IPS-18c (cell line): ENCODE measurements at regions not wholly inside any gene's neighbourhood (a gene's known extent, or its start where the extent isn't known, plus 50 kb on each side); places are given as distances from the start of the nearest gene placed in this dataset.
"Not testable (repeated sequence)": the region's sequence is repeated elsewhere in the genome, so short reads cannot be mapped to it uniquely, and the experiment has no call there.

Experiments
- H3K4me3 ChIP-seq: 2 replicates; pipeline ENCODE4 v1.7.0; 2013; ENCODE audit warnings: low read depth, mild to moderate bottlenecking, low read length, moderate library complexity; ENCODE audit not compliant: insufficient read depth
- H3K9me3 ChIP-seq: one replicate; pipeline ENCODE4 v1.6.1; 2013; ENCODE audit warnings: mild to moderate bottlenecking, low read length, moderate library complexity; ENCODE audit not compliant: control insufficient read depth, insufficient read depth

- H3K4me3 ChIP-seq: no peak overlapping the region
- H3K9me3 ChIP-seq: no peaks in the 10 kb centered on the region
Observed at GRCh38 chr3:130800829-130801228, 54.2 kb upstream of the PIK3R4 start.

GRCh38 chr3:130801473-130801872 is 54.8 kb upstream of the PIK3R4 start:
- H3K9me3 ChIP-seq: no peaks in the 10 kb centered on the region
- H3K4me3 ChIP-seq: no peak overlapping the region

DNA sequence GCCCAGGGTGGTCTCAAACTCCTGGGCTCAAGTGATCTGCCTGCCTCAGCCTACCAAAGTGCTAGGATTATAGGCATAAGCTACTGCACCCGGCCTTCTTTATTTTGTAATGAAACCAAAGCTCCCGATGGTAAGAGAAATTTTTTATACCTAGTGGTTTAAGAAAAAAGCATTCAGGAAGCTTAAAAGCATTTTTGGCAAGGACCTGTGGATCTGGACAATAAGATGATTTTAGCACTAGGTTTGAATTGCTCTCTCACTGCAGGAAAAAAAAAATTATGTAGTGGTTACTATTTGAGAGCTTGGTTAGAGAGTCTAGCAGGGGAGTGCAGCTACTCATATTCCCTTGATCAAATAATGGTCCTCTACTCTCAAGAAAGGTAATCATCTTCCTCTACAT is 64.9 kb upstream of the PIK3R4 start:
- no peak overlapping the region for H3K4me3 ChIP-seq
- H3K9me3 ChIP-seq: peaks cover 2% of the 10 kb centered on the region

DNA sequence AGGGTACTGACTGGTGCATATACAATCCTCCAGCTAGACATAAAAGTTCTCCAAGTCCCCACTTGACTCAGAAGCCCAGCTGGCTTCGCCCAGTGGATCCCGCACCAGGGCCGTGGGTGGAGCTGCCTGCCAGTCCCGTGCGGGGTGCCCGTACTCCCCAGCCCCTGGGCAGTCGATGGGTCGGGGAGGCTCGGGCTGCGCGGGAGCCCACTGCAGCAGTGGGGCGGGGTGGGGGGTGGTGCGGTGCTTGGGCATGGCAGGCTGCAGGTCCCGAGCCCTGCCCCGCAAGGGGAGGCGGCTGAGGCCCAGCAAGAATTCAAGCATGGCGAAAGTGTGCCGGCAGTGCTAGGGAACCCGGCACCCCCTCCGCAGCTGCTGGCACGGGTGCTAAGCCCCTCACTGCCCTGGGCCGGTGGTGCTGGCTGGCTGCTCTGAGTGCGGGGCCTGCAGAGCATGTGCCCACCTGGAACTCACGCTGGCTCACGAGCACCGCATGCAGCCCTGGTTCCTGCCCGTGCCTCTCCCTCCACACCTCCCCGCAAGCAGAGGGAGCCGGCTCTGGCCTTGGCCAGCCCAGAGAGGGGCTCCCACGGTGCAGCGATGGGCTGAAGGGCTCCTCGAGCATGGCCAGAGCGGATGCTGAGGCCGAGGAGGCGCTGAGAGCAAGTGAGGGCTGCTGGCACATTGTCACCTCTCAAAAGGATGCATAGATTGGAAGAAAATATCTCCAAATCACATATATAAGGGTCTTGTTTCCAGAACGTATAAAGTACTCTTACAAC is 68.3 kb upstream of the PIK3R4 start:
- peaks cover 2% of the 10 kb centered on the region for H3K9me3 ChIP-seq
- no peak overlapping the region for H3K4me3 ChIP-seq

GRCh38 chr3:130816561-130817445 is 70.2 kb upstream of the PIK3R4 start:
- Histone ChIP-seq H3K9me3 (peaks cover 2% of the 10 kb centered on the region), H3K4me3 (no peak overlapping the region)

- H3K9me3 ChIP-seq, H3K4me3 ChIP-seq: not testable (repeated sequence)
Observed at GRCh38 chr3:130818066-130818465, 71.4 kb upstream of the PIK3R4 start.

DNA sequence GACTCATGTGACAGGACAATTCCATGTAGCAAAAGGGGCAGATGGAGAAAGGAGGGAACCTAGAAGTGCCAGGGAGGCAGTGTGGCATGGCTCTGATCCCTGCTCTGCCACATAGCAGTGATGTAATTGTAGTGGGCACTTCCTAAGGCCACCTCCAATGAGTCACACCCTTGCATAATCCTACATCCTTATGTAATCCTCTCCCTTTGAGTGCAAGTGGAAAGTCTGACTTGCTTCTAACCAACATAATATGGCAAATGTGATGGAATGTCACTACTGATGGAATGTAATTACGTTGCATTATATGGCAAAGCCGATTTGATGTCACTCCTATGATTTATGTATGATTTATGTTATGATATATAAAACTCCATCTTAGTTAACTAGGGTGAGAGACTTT is 72.9 kb upstream of the ATP2C1 start:
- H3K4me3 ChIP-seq: no peak overlapping the region
- H3K9me3 ChIP-seq: no peaks in the 10 kb centered on the region

DNA sequence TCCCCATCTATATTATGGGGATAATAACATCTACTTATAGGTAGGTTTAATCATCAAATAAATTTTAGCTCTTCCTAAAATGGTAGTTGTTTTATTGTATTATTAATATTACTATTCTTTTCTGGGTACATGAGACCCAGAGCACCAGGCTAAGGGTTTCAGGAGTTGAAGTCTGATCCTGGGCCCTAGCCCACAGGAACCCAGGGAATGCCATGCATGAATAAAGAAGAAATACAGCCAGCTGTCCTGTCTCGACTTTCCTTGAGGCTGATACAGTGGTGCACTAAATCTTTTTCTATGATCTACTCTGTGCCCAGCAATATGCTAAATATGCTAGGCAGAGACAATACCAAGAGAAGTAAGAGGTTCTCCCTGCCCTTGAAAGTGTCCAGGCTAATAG is 72.1 kb upstream of the ATP2C1 start:
- Histone ChIP-seq H3K9me3 (no peaks in the 10 kb centered on the region), H3K4me3 (no peak overlapping the region)

DNA sequence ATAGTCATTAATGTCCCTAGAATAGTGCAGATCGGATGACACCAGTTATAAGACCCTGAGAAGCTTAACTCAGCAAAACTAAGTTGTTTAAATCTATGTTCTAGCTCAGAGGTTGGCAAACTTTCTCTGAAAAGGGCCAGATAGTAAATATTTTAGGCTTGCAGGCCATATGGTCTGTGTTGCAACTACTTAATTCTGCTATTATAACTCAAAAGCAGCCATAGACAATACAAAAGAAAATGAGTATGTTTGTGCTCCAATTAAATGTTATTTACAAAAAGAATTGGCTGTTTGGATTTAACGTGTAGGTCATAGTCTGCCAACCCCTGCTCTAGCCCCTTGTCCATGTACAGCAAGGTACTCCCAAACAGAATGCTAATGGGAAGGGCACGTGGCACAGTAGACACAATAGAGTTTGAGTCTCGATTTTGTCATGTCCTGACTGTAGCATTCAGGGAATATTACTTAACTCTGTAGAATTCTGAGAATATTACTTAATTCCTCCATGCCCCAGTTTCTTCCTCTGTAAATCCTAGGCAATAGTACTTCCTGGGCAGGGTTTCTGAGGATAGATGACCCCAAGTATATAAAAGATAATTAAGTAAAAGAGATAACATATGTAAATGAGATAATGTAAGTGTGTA is 70.5 kb upstream of the ATP2C1 start:
- Histone ChIP-seq H3K9me3 (no peaks in the 10 kb centered on the region), H3K4me3 (no peak overlapping the region)

GRCh38 chr3:130823996-130824395 is 69.9 kb upstream of the ATP2C1 start:
- no peak overlapping the region for H3K4me3 ChIP-seq
- H3K9me3 ChIP-seq: no peaks in the 10 kb centered on the region

DNA sequence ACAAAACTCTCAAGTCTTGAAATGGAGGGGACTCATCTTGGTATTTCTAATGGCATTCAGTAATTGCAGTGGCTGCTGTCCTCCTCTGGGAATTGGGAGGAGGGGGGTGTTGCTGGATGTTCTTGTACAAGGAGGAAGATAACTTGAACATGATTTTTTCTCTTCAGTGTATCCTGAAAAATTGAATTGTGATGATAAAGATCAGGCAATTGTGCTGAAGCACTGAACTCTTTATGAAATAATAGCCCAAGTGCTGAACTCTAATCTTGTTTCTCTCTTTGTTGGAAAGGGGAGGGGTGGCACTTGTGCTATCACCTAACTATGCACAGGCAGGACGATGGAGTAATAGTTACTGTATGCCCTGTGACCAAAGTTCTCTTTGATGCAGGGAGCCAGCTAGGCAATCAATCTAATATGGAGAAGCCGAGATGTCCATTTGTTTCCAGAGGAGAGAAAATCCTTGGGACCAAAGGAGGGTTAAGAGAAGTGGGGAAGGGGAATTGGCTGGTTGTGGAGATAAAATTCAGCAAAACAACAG is 68.1 kb upstream of the ATP2C1 start:
- no peaks in the 10 kb centered on the region for H3K9me3 ChIP-seq
- H3K4me3 ChIP-seq: no peak overlapping the region

DNA sequence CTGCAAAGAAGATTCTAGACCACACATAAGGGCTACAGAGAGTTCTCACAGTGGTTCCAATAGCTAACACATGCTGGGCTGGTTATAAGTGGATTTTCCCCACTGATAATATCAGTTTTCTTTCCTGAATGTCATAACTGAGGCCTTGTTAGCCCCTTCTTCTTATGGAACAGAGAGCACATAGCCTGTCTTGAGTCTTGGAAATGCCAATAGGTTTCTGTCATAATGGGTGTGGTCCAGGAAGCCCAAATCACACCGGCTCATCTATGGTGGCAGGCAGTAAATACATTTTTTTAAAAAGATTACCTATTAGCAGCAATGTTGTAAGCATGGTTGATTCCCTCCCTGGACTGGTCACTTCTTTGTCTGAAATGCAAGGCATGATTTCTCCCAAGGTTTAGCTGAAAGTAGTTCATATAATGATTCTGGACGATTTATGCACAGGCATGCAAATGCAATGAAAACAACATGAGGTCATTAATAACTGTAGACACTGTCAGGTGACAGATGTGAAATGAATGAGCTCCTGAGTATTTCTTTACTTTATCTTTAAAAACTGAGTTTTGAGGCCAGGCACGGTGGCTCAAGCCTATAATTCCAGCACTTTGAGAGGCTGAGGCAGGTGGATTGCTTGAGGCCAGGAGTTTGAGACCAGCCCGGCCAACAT is 67.2 kb upstream of the ATP2C1 start:
- H3K4me3 ChIP-seq: no peak overlapping the region

GRCh38 chr3:130827486-130827885 is 66.4 kb upstream of the ATP2C1 start:
- H3K4me3 ChIP-seq: no peak overlapping the region

More for the DNA sequence above, 67.2 kb upstream of the ATP2C1 start:
- H3K9me3 ChIP-seq: no peaks in the 10 kb centered on the region

GRCh38 chr3:130828948-130829947 is 64.6 kb upstream of the ATP2C1 start:
- no peaks in the 10 kb centered on the region for H3K9me3 ChIP-seq
- no peak overlapping the region for H3K4me3 ChIP-seq

More at GRCh38 chr3:130827486-130827885, 66.4 kb upstream of the ATP2C1 start:
- H3K9me3 ChIP-seq: no peaks in the 10 kb centered on the region

DNA sequence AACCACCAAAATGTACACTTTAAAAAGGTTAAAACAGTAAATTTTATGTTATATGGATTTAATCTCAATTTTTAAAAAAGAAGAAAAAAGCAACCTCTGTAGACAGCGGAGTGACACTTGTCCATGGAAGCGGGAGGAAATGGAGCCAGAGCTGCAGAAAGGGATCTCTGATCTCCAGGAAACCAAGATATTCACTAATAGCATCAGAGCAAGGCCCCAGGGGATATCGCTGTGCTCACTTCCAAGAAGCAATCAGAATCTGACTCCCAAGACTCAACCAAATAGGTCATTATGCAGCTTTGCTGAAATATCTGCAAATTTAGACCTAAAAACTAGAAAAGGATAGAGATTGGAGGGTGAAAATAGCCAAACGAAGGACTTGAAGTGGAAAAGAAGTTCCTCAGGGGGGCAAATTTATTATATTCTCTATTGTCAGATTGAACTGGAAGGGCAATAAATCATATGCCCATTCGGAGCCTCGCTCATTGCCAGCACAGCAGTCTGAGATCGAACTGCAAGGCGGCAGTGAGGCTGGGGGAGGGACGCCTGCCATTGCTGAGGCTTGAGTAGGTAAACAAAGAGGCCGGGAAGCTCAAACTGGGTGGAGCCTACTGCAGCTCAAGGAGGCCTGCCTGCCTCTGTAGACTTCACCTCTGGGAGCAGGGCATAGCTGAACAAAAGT is 62.0 kb upstream of the ATP2C1 start:
- Histone ChIP-seq H3K9me3 (no peaks in the 10 kb centered on the region), H3K4me3 (no peak overlapping the region)

DNA sequence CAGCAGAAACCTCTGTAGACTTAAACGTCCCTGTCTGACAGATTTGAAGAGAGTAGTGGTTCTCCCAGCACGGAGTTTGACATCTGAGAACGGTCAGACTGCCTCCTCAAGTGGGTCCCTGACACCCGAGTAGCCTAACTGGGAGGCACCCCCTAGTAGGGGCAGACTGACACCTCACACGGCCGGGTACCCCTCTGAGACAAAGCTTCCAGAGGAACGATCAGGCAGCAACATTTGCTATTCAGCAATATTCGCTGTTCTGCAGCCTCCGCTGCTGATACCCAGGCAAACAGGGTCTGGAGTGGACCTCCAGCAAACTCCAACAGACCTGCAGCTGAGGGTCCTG is 61.5 kb upstream of the ATP2C1 start:
- not testable (repeated sequence) for H3K9me3 ChIP-seq

More for the DNA sequence above, 61.5 kb upstream of the ATP2C1 start:
- not testable (repeated sequence) for H3K4me3 ChIP-seq
